DMS153 (cell line): ENCODE measurements at regions not wholly inside any gene's neighbourhood (a gene's known extent, or its start where the extent isn't known, plus 50 kb on each side); places are given as distances from the start of the nearest gene placed in this dataset.
"Not testable (repeated sequence)": the region's sequence is repeated elsewhere in the genome, so short reads cannot be mapped to it uniquely, and the experiment has no call there.

Experiments used
- DNase-seq: peaks from one replicate; lab custom pipeline; 2025; lab: John Stamatoyannopoulos, UW

DNA sequence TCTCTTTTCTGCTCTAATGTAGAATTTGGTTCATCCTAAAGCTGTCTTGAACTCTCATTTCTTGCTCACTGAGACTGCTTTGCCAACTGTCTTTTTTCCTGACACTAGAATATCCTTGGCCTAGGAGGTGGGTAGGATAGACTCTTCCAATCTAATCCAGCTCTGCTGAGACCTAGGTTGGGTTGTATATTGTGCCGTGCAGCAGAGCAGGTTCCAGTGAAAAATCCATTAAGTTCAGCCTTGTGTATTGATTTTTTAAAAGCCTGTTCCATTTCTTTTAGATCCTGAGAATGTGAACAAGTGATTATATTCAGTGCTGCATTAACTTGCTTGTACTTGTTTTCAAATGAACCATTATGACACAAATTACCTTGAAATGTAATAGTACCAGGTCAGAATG is 539.6 kb downstream of the LRRC70 start:
- no peak for DNase-seq

DNA sequence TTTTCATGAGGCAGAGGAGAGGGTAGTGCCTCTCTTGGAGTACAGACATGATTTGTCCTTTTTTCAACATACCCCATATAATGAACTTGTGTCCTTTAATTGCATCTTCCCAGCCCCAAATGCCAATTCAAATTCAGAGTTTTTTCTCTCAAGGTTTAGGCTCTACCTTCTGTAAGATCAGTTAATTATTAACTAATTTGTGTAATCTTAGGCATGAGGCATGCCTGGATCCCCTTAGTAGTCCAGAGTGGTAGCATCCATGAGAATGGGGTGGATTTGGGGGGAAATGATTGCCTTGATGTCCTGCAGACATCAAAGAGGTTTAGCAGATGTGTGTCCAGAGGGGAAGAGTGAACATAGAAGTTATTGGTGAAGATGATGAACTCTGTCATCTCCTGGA is 533.3 kb downstream of the LRRC70 start:
- DNase-seq: no peak

DNA sequence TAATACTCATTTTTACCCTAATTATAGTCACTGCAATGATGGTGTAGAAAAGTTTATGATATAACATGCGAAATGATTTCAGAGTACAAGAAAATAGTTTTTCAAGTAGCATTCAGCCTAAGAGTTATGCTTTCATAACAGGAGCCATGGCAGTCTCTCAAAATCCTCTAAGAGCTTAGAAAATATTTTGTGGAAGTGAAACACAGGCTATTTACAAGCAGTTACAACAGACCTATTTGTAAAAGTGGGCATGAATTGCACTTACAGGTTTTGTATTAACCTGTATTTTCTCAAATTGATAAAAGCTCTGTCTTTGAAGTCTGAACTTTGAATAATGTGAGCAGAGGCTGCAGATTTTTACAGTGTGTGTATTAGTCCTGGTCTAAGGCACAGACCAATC is 523.3 kb downstream of the LRRC70 start:
- no peak for DNase-seq

DNA sequence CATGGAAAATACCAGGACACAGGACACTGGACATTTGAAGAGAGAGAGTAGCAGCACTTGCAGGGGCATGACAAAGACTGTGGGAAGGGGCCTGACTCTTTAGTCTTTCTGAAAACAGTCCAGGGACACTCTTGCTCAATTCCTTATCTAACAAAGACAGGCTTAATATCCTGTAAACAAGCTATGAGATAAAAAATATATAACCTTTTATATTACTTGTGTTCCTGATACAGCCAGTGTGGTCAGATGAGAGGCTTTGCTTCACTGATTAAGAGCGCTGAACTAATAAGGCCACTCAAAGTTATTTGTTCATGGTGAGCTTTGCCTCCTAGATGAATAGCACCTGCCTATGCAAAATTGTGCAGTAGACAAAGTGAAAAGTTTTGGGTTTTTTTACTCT is 518.7 kb downstream of the LRRC70 start:
- no peak for DNase-seq

DNA sequence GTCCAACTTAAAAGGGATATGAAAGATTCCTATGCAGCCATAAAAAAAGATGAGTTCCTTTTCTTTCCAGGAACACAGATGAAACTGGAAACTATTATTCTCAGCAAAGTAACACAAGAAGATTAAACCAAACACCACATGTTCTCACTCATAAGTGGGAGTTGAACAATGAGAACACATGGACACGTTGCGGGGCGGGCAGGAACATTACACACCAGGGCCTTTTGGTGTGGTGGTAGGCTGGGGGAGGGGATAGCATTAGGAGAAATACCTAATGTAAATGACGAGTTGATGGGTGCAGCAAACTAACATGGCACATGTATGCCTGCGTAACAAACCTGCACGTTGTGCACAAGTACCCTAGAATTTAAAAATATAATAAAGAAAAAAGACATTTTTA is 516.1 kb downstream of the LRRC70 start:
- no peak for DNase-seq

DNA sequence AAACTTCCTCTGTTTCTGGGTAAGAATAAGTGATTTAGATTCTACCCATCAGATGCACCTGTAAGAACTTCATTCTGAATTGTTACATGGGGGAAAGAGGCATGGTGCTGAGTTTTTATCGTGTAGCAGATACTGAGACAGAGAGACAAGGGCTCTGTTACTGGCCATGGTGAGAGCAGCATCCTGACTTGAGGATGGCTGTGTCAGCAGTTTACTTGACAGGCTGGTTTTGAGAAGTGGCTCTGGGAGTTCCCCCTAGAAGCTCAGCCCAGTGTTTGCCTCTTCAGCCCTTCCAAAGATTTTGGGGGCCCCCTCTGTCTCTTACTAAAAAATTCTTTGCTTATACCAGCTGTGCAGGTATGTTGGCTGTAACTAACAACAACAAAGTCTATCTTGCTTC is 510.5 kb downstream of the LRRC70 start:
- DNase-seq: no peak

DNA sequence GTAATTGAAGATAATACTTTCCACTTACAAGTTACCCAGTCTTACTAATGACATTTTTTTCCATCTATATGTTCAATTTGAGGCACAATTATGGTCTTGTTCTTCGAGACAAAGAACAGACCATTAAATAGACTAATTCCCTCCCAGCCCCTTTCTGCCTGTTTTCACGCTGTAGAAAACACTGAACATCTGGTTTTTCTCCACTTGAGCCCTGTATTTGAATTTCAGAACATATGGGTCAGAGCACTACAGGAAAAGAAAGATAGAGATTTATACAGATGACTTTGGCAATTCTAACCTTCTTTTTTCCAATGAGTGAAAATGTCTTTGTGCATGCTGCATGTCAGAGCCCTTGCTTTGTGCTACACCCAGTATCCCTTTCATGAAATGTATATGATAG is 506.9 kb downstream of the LRRC70 start:
- DNase-seq: no peak

DNA sequence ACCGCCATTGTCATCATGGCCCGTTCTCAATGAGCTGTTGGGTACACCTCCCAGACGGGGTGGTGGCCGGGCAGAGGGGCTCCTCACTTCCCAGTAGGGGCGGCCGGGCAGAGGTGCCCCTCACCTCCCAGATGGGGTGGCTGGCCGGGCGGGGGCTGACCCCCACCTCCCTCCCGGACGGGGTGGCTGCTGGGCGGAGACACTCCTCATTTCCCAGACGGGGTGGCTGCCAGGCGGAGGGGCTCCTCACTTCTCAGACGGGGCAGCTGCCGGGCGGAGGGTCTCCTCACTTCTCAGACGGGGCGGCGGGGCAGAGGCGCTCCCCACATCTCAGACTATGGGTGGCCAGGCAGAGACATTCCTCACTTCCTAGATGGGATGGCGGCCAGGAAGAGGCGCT is 505.1 kb downstream of the LRRC70 start:
- not testable (repeated sequence) for DNase-seq

DNA sequence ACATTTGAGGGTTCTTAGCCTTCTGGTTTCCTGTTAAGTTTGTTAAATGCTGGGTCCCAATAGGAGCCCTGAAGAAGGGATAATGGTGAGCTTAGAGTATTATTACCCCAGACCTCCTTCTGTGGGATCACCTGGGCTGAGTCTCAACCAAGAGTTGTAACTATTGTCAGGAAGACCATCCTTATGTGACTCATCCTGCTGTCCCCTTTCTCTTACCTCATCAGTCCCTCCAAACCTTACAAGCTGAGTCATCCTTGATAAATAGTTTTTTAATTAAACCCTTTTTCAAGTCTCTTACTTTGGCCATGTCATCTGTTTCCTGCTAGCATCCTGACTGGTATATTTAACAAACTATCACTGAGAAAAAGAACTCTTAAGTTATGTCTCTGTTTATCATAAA is 502.8 kb downstream of the LRRC70 start:
- no peak for DNase-seq

DNA sequence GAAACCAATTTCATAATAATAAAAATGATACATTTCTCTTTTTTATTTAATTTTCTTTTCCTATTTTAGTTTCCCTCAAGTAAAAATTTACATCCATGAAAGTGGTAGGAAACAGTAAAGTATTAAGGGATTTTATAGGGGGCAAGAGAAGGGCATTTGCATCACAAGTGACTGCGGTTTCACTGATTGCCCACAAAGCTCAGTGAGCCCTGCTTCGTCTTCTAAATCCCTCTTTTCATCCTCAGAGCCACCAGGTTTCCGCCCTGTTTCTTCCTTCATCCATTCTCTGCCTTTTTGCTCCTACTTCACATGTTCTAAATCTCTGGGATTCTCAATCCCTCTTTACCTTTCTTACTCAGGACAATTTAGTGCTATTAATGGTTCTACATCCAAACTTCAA is 491.4 kb downstream of the LRRC70 start:
- DNase-seq: no peak

DNA sequence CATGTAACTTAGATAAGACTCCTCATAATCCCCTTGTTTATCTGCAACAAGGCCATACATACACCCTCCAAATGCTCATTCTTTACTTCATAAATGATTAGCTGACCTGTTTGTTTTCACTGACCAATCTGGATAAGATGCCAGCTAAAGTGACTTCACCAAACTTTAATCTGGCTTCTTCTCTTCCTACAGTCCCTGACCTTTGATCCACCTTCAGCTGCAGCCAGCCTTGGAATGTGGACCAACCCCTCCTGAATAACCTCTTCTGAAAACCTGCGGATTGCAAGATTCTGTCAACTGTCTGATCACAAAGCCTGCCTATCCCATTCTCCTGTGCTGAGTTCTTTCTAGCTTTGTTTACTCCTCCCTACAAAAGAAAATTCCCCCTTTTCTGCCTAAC is 476.8 kb downstream of the LRRC70 start:
- no peak for DNase-seq

DNA sequence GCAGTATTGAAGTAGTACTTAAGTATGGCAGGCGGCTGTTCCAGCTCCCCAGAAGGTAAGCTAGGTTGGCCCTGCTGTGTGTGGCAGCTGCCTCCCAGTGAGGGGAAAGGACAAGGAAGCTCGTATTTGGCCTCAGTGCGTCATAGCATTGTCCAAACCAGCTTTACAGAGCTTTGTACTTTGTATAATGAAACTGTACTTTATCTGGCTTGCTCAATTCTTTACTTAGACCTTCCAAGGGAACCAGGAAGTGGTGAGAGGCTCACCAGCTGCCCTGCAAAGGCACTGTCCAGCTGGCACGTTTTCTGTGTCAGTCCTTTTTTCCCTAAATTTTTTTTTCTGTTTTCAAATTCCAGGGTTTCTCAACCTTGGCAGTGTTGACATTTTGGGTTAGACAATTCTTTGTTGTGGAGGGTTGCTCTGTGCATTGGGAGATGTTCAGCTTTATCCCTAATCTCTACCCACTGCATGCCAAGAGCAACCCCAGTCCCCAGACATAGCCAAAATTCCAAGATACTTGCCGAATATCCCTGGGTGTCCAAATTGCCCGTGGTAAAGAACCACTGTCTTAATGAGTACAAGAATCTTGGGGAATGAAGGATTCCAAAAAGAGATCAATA is 474.5 kb downstream of the LRRC70 start:
- DNase-seq: no peak

DNA sequence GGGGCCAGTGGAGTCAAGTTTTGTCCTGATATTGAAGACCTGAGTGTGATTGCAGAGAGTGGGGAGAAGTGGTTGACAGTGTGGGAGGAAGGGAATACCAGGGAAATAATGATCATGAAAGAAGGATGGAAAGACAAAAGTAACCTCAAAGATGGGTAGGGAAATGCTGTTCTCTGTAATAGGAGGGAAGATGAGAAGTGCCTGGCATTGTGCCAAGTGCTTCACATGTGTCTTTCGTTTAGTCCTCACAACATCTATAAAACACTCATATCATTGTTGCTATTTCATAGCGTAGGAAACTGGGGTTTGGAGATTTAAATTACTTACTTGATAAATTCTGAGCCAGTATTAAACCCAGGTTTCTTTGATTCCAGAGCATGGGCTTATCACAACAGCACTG is 472.3 kb downstream of the LRRC70 start:
- DNase-seq: no peak

DNA sequence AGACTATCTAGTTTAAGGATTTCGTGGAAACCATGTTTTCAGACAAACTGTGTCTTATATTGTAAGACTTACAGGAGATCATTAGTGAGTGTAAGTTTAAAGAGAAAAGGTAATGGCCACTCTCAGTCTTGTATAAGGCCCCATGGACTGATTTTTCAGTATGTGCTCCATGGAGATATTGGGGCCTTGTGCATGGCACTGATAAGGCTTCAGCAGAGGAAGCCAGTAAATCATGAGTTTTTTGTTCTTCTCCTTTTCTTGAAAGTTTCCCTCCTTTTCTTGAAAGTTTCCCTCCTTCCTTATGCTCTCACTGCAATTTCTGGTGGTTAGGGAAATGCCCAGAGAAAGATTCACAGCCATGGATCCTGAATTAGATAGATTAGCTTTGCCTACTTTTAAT is 471.3 kb downstream of the LRRC70 start:
- DNase-seq: no peak

DNA sequence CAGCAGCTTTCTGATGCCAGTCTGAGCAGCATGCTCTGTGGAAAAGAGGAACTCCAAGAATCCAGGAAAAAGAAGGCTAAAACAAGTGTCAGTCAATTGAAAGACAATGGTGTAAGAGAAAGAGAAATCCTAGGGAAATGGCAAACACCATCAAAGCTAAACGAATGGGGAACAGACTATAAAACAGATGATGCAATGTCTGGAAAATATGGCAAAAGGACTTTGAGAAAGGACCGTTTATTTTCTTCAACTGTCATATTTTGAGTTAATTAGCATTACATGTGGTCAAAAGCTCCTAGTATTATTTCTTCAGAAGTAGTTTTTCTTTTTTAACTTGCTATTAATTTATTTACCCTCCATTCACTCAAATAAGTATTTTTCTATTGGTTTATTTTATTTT is 465.2 kb downstream of the LRRC70 start:
- no peak for DNase-seq

DNA sequence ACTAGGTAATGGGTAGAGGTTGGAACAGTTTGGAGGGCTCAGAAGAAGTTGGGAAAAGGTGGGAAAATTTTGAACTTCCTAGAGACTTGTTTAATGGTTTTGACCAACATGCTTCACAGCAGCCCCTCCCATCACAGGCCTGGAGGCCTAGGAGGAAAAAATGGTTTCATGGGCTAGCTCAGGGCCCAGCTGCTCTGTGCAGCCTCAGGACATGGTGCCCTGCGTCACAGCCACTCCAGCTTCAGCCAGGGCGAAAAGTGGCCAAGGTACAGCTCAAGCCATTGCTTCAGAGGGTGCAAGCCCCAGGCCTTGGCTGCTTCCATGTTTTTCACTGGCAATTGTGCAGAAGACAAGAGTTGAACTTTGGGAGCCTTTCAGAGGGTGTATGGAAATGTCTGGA is 453.7 kb downstream of the LRRC70 start:
- DNase-seq: no peak

DNA sequence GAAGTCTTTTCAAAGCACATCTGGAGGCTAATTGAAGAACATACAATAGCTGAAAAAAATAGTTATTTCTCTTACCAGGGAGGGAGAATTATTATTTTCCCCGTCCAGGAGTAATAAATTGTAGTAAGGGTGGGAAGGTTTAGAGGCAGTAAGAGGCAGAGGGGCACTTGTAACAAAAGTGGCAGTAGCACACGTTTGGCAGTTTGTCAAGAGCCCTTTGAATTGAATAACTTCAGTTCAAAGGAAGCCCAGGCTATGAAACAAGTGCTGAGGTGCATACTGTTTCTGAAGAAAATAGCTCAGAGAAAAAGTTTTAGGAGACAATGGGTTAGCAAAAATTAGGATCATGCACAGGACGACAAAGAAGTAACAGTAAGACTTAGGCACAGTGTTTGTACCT is 451.3 kb downstream of the LRRC70 start:
- DNase-seq: no peak

DNA sequence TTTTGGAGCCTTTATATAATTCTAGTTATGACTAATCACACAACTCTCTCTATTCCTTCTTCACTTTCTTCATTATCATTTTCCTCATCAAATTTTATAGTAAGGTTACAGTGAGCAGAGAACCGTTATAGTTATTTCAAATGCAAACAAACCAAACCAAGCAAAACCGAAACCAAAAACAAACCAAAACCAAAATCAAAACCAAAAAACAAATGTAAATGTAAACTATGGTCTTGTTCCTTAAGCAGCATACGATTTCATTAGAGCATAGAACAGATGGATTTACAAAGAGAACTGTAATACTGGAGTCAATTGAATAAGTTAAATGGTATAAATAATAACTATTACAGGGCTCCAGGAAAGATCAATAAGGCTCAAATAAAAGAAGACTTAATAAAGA is 447.1 kb downstream of the LRRC70 start:
- DNase-seq: no peak

DNA sequence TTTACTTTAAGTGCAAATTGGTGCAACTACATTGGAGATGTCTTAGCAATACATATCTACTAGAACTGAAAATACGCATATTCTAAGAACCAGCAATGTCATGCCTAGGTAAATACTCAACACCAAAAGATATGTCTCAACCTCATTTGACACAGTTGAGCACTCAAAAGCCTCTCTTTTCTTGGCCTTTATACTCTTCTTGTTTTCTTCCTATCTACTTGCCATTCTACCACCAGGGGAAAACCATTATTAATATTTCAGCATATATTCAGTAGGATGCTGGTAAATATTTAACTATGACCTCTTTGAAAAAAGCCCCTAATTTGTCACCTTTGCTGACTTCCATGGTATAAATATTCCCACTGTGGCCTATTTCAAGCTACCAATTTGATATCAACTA is 443.8 kb downstream of the LRRC70 start:
- DNase-seq: no peak

DNA sequence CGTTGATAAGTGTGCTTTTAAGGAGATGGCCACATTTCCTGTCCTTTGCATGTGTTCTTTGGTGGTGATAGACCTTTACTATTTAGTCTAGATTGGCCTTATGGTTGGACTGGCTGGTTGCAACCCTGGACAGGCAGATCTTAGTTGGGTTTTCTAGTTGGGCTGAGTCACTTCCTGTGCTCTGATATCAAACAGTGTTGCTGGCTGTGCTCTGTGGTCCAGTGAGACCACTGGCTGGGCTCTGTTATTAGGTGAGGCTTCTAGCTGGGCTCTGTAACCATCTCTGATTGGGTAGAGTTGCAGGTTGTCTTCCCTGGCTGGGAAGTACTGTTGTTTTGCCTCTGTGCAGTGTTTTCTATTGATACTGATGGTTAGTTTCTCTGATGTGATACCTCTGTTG is 432.5 kb downstream of the LRRC70 start:
- DNase-seq: no peak

DNA sequence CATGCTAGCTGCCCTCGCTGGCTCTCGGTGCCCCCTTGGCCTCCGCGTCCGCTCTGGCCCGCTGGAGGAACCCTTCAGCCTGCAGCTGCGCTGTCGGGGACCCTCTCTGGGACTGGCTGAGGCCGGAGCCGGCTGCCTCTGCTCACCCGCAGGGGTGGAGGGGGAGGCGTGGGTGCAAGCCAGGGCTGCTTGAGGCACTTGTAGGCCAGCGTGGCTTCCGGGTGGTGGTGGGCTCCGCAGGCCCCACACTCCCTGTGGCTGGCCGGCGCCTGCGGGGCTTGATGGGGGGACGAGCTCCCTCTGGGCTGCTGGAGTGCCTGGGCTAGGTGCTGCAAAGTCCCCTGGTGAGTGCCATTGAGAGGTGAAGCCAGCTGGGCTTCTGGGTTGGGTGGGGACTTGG is 429.6 kb downstream of the LRRC70 start:
- DNase-seq: no peak

DNA sequence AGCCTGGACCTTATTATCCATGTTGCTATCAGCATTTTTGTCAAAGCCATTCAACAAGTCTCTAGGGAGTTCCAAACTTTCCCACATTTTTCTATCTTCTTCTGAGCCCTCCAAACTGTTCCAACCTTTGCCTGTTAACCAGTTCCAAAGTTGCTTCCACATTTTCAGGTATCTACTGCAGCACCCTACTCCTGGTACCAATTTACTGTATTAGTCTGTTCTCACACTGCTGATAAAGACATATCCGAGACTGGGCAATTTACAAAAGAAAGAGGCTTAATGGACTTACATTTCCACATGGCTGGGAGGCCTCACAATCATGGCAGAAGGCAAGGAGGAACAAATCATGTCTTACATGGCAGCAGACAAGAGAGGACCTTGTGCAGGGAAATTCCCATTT is 416.2 kb downstream of the LRRC70 start:
- DNase-seq: not testable (repeated sequence)

DNA sequence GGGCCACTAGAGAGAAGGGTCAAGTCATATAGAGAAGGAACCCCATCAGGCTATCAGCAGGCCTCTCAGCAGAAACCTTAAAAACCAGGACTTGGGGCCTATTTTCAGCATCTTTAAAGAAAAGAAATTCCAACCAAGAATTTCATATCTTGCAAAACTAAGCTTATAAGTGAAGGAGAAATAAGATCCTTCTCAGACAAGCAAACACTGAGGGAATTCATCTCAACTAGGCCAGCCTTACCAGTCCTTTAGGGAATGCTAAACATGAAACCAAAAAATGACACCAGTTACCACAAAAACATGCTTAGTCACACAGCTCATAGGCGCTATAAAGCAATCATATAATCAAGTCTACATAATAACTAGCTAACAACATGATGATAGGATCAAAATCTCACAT is 407.1 kb downstream of the LRRC70 start:
- no peak for DNase-seq

DNA sequence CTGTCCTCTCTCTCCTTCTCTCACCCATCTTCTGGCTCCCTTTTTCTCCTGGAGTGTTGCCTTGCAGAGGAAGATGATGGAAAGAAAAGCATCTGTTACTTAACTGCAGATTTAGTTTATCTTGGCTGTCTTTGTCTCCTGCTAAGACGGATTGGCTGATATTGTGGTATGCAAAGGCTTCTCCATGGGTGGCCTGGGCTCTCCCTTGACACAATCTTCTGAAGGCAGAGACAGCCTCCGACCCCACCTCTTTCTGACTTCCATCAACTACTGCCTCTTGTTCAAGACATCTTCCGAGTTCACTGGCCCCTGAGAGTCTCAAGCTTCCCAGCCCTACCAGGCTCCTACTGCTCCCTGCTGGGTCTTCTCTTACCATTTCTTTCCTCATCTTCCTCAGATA is 403.7 kb downstream of the LRRC70 start:
- DNase-seq: no peak

DNA sequence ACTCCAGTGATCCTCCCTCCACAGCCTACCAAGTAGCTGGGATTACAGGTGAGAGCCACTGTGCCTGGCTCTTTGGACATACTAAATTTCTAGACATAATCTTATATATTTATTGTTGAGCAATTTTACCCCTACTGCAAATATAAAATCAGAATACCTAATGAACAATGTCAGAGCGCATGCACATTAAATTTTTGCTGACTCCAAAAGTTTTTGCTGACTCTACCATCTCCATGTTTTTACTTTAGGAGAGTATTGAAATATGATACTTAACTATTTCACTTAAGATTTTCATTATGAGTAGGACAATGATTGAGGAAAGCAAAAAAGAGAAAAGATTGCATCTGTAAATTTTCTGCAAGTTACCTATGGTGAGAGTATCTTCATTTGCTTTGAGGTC is 402.3 kb downstream of the LRRC70 start:
- DNase-seq: no peak
